CD14-positive monocyte (primary cell): ENCODE measurements at regions not wholly inside any gene's neighbourhood (a gene's known extent, or its start where the extent isn't known, plus 50 kb on each side); places are given as distances from the start of the nearest gene placed in this dataset.

Source experiments
- DNase-seq, 3 donors: peaks; one replicate each; pipeline ENCODE4 v3.0.0-alpha.2; 2011 to 2022
- H2AFZ ChIP-seq: 2 replicates; pipeline ENCODE4 v1.6.0; 2012; ENCODE audit warnings: mild to moderate bottlenecking, low read depth, low read length, inconsistent platforms; ENCODE audit not compliant: insufficient read depth, poor library complexity, severe bottlenecking
- H3K27ac ChIP-seq, 2 donors: 1 replicate in 1 of 2; 2 replicates in 1 of 2; pipeline ENCODE4 v1.5.1; 2012 to 2013; ENCODE audit warnings: low read length in 2 of 2, control low read depth in 1 of 2, inconsistent platforms in 1 of 2, low read depth in 1 of 2, mild to moderate bottlenecking in 1 of 2
- H3K27me3 ChIP-seq, 2 donors: one replicate each; pipeline versions ENCODE4 v1.6.0 to v1.6.1; 2011 to 2013; ENCODE audit warnings: low read length in 2 of 2; ENCODE audit not compliant: control insufficient read depth in 2 of 2, insufficient read depth in 2 of 2
- H3K36me3 ChIP-seq, 2 donors: replicated peaks in 1 of 2; 1 replicate in 1 of 2; 2 replicates in 1 of 2; pipeline versions ENCODE4 v1.5.1 to v1.6.1; 2012 to 2013; ENCODE audit warnings: low read length in 2 of 2, control low read depth in 1 of 2, inconsistent platforms in 1 of 2, mild to moderate bottlenecking in 1 of 2; ENCODE audit not compliant: insufficient read depth in 2 of 2, control insufficient read depth in 1 of 2
- H3K4me1 ChIP-seq, 2 donors: 1 replicate in 1 of 2; 2 replicates in 1 of 2; pipeline versions ENCODE4 v1.5.1 to v1.6.1; 2012 to 2013; ENCODE audit warnings: low read length in 2 of 2, control low read depth in 1 of 2, inconsistent platforms in 1 of 2, mild to moderate bottlenecking in 1 of 2, moderate library complexity in 1 of 2; ENCODE audit not compliant: insufficient read depth in 2 of 2, control insufficient read depth in 1 of 2
- H3K4me2 ChIP-seq: replicated peaks from 2 replicates; pipeline ENCODE3; 2012; ENCODE audit warnings: low read length, moderate library complexity, mild to moderate bottlenecking; ENCODE audit not compliant: poor library complexity, severe bottlenecking; ENCODE audit errors: extremely low read depth
- H3K4me3 ChIP-seq, 3 experiments: fragments of 200-600 bp in 1 of 3; sonication (generic) in 1 of 3; replicated peaks in 1 of 3; 1 replicate in 2 of 3; 2 replicates in 1 of 3; pipeline ENCODE4 v1.5.1; 2011 to 2013; ENCODE audit warnings: low read length in 3 of 3, mild to moderate bottlenecking in 3 of 3, control low read depth in 2 of 3, low read depth in 2 of 3, inconsistent platforms in 1 of 3, moderate library complexity in 1 of 3
- H3K79me2 ChIP-seq: 2 replicates; pipeline ENCODE4 v1.6.0; 2012; ENCODE audit warnings: mild to moderate bottlenecking, control low read depth, inconsistent platforms, low read length, moderate library complexity; ENCODE audit not compliant: insufficient read depth
- H3K9ac ChIP-seq: 2 replicates; pipeline ENCODE4 v1.6.0; 2017; ENCODE audit warnings: low read length, mild to moderate bottlenecking; ENCODE audit not compliant: insufficient read depth, poor library complexity, severe bottlenecking
- H3K9me3 ChIP-seq, 2 donors: replicated peaks in 1 of 2; 1 replicate in 1 of 2; 2 replicates in 1 of 2; pipeline versions ENCODE4 v1.5.1 to v1.6.1; 2012 to 2013; ENCODE audit warnings: low read length in 2 of 2, control low read depth in 1 of 2; ENCODE audit not compliant: control insufficient read depth in 1 of 2, insufficient read depth in 1 of 2
- H4K20me1 ChIP-seq: 2 replicates; pipeline ENCODE4 v1.6.0; 2012; ENCODE audit warnings: mild to moderate bottlenecking, low read length, control low read depth, moderate library complexity; ENCODE audit not compliant: insufficient read depth
- H3K27ac Mint-ChIP-seq, 7 donors: one replicate each; pipeline ENCODE4 v1.8.0; 2020; ENCODE audit warnings: mild to moderate bottlenecking in 7 of 7, mixed read lengths in 7 of 7, moderate library complexity in 6 of 7, inconsistent platforms in 2 of 7
- H3K27me3 Mint-ChIP-seq, 3 donors: one replicate each; pipeline ENCODE4 v1.8.0; 2021 to 2022; ENCODE audit warnings: low read depth in 3 of 3, mild to moderate bottlenecking in 3 of 3, mixed read lengths in 3 of 3, moderate library complexity in 3 of 3, inconsistent platforms in 1 of 3
- H3K36me3 Mint-ChIP-seq, 2 donors: one replicate each; pipeline ENCODE4 v1.8.0; 2020; ENCODE audit warnings: mixed read lengths in 2 of 2, inconsistent platforms in 1 of 2, mild to moderate bottlenecking in 1 of 2
- H3K4me1 Mint-ChIP-seq: one replicate; pipeline ENCODE4 v1.8.0; 2020; ENCODE audit warnings: mild to moderate bottlenecking, mixed read lengths
- H3K4me3 Mint-ChIP-seq, 2 donors: one replicate each; pipeline ENCODE4 v1.8.0; 2020; ENCODE audit warnings: mild to moderate bottlenecking in 2 of 2, mixed read lengths in 2 of 2, moderate library complexity in 1 of 2
- H3K9me3 Mint-ChIP-seq, 7 donors: one replicate each; pipeline ENCODE4 v1.8.0; 2020 to 2022; ENCODE audit warnings: mixed read lengths in 7 of 7, mild to moderate bottlenecking in 6 of 7, moderate library complexity in 6 of 7, inconsistent platforms in 2 of 7
- WGBS: methylation state at CpG from one replicate; pipeline ENCODE4 v1.1.5; 2013; ENCODE audit warnings: missing lambda C conversion rate; ENCODE audit not compliant: insufficient coverage; 5-methylcytosine and 5-hydroxymethylcytosine counted together
- intact Hi-C, 2 donors: fragments of 100-400 bp; cut with micrococcal nuclease; formaldehyde crosslinking; loops; one replicate each; pipeline versions ENCODE4 v1.15.0 to v1.15.1; 2023
- TF ChIP-seq, protein P1 (sequence below): fragments of 200-600 bp; IDR thresholded peaks from one replicate; pipeline ENCODE4 v1.8.0; 2022; ENCODE audit warnings: antibody characterized with exemption, mild to moderate bottlenecking

DNA sequence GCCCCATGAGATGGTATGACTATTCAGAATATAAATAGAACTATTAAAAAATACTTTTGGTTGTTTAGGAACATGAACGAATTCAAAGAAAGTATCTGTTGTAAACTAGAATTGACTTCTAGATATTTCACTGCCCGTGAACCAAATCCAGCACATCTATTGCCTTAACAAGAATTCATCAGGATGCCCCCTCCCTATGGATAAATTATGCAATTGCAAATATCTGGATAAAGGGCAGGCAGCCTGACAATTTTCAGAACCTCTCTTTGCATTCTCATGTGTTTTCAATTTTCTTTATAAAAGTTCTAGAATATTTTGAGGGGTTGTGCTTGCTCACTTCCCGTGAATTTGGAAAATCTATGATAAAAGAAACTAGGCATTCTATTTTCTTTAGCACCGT lies 822.1 kb upstream of the SORCS1 start:
- no peaks in the 10 kb centered on the region for H3K36me3 ChIP-seq
- no peaks in the 10 kb centered on the region for H3K27me3 ChIP-seq
- Mint-ChIP-seq H3K27me3 (no peaks in the 10 kb centered on the region), H3K36me3 (no peaks in the 10 kb centered on the region), H3K4me1 (no peaks in the 10 kb centered on the region), H3K4me3 (no peak overlapping the region), H3K27ac (no peak overlapping the region), H3K9me3 (peaks cover 0 to 4% (median 0%) of the 10 kb centered on the region in 7 donors)
- H3K79me2 ChIP-seq, result no peaks in the 10 kb centered on the region
- no peak overlapping the region for H3K4me3 ChIP-seq
- no peak overlapping the region for H3K9ac ChIP-seq
- WGBS, result no CpG with 5 or more reads among the region's 4 CpGs
- no peak overlapping the region for H2AFZ ChIP-seq
- H3K4me1 ChIP-seq, result no peaks in the 10 kb centered on the region
- H3K4me2 ChIP-seq, result no peak overlapping the region
- TF ChIP-seq, protein P1, sequence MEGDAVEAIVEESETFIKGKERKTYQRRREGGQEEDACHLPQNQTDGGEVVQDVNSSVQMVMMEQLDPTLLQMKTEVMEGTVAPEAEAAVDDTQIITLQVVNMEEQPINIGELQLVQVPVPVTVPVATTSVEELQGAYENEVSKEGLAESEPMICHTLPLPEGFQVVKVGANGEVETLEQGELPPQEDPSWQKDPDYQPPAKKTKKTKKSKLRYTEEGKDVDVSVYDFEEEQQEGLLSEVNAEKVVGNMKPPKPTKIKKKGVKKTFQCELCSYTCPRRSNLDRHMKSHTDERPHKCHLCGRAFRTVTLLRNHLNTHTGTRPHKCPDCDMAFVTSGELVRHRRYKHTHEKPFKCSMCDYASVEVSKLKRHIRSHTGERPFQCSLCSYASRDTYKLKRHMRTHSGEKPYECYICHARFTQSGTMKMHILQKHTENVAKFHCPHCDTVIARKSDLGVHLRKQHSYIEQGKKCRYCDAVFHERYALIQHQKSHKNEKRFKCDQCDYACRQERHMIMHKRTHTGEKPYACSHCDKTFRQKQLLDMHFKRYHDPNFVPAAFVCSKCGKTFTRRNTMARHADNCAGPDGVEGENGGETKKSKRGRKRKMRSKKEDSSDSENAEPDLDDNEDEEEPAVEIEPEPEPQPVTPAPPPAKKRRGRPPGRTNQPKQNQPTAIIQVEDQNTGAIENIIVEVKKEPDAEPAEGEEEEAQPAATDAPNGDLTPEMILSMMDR, result no peak
- H3K9me3 ChIP-seq, result no peaks in the 10 kb centered on the region
- intact Hi-C loops, result no loop called here
- H3K27ac ChIP-seq, result no peak overlapping the region
- H4K20me1 ChIP-seq, result no peaks in the 10 kb centered on the region
- DNase-seq, result no peak

DNA sequence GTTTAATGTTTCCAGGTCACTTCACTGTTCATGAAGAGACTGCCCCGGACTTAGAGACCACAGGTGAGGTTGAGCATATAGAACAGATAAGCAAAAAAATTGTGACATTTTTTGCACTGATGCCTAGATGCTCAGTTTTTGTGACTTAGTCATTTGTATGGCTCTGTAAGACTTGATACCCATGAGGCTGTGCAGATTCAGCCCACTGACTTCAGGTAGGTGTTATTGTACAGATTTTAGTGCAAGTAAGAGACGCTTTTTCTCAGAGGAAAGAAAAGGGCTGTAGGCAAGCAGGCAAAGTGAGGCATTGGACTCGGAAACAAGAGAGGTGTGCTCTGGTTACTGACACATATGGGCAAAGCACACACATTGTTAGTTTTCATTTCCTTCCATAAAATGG lies 820.1 kb upstream of the SORCS1 start:
- H3K27ac ChIP-seq, result no peak overlapping the region
- WGBS, result 89% methylated on average over 1 of the region's 3 CpGs
- no peak overlapping the region for H3K27ac Mint-ChIP-seq

More for the DNA sequence above, 820.1 kb upstream of the SORCS1 start:
- Histone ChIP-seq H3K79me2 (no peaks in the 10 kb centered on the region), H3K9ac (no peak overlapping the region), H4K20me1 (no peaks in the 10 kb centered on the region), H3K27me3 (no peaks in the 10 kb centered on the region), H3K4me2 (no peak overlapping the region), H3K36me3 (no peaks in the 10 kb centered on the region), H3K4me3 (no peak overlapping the region), H2AFZ (no peak overlapping the region), H3K4me1 (no peaks in the 10 kb centered on the region), H3K9me3 (no peaks in the 10 kb centered on the region)
- Mint-ChIP-seq H3K36me3 (no peaks in the 10 kb centered on the region), H3K4me3 (no peak overlapping the region), H3K4me1 (no peaks in the 10 kb centered on the region), H3K9me3 (peaks cover 0 to 5% (median 2%) of the 10 kb centered on the region in 7 donors), H3K27me3 (no peaks in the 10 kb centered on the region)
- no peak for DNase-seq
- intact Hi-C loops, result no loop called here
- TF ChIP-seq, protein P1, result no peak
